ENCODE measurements at regions not wholly inside any gene's neighbourhood (a gene's known extent, or its start where the extent isn't known, plus 50 kb on each side); places are given as distances from the start of the nearest gene placed in this dataset.
"Not testable (repeated sequence)": the region's sequence is repeated elsewhere in the genome, so short reads cannot be mapped to it uniquely, and the experiment has no call there.

DNA sequence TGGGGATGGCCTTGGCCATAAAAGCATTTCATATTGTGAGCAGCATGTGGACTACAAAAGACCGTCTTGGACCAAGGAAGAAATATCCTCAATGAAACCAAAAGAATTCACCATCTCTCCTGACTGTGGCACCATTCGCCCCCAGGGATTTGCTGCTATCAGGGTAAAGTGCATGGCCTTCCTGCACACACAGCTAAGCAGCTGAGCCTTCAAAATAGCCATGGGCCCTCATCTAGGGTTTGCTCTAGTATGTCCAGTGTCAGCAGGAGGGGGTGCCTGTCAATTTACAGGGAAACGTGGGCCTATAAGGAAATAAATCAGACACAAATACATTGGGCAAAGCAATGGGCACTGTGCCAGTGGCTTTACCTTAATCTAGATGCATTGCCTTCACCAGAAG lies 296.6 kb upstream of the NBPF12 start:
- not testable (repeated sequence) for H3K9me3 ChIP-seq (ENCODE audit: control insufficient read depth, insufficient read depth, low read length); DNase-seq (ENCODE audit: low read depth, low spot score); H3K4me3 ChIP-seq (ENCODE audit: low read length); H3K27me3 ChIP-seq (ENCODE audit: control insufficient read depth, insufficient read depth, low read length); H3K4me1 ChIP-seq (ENCODE audit: control insufficient read depth, insufficient read depth, low read length); H3K27ac ChIP-seq (ENCODE audit: low read length); H3K36me3 ChIP-seq (ENCODE audit: control insufficient read depth, insufficient read depth, low read length)
- WGBS (ENCODE audit: insufficient coverage, insufficient read length): no CpG with 5 or more reads among the region's 3 CpGs

DNA sequence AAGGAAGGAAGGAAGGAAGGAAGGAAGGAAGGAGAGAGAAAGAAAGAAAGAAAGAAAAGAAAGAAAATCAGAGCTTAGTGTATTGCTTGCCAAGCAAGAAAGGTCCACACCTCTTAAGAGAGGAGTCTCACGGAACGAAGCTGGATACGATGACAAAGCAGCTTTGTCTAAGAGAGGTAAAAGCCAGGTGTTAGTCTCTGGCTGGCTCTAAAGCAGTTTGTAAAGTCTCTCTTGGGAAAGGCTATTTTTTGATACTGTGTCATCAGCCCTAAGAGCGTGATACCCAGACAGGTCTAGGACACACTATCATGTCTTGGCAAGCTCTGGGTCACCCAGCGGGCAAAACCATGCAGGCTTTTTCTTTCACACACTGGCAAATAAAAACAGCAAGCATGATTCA lies 297.5 kb upstream of the NBPF12 start:
- not testable (repeated sequence) for H3K27ac ChIP-seq (ENCODE audit: low read length); H3K27me3 ChIP-seq (ENCODE audit: control insufficient read depth, insufficient read depth, low read length); H3K36me3 ChIP-seq (ENCODE audit: control insufficient read depth, insufficient read depth, low read length); DNase-seq (ENCODE audit: low read depth, low spot score); H3K4me3 ChIP-seq (ENCODE audit: low read length); H3K4me1 ChIP-seq (ENCODE audit: control insufficient read depth, insufficient read depth, low read length); H3K9me3 ChIP-seq (ENCODE audit: control insufficient read depth, insufficient read depth, low read length)
- no CpG with 5 or more reads among the region's 5 CpGs for WGBS (ENCODE audit: insufficient coverage, insufficient read length)

DNA sequence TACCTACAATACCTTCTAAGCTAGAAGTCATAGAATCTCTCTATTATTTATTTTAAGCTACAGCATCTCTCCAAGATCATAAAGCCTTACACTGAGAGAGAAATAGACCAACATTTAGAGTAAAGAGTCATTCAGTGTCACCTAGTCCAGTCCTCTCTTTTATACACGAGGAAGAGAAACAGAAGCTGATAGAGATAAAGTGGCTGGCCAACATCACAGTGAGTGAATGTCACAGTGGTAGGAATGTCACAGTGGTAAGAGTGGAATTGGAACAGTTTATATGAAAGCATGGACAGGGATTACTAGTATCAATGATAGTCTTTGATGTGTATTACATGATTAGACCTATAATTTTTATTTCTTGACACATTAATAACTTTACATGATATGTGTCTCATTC lies 307.8 kb upstream of the NBPF12 start:
- not testable (repeated sequence) for H3K4me1 ChIP-seq (ENCODE audit: control insufficient read depth, insufficient read depth, low read length); H3K9me3 ChIP-seq (ENCODE audit: control insufficient read depth, insufficient read depth, low read length); DNase-seq (ENCODE audit: low read depth, low spot score); H3K36me3 ChIP-seq (ENCODE audit: control insufficient read depth, insufficient read depth, low read length); H3K27ac ChIP-seq (ENCODE audit: low read length); H3K27me3 ChIP-seq (ENCODE audit: control insufficient read depth, insufficient read depth, low read length); H3K4me3 ChIP-seq (ENCODE audit: low read length)
- WGBS (ENCODE audit: insufficient coverage, insufficient read length): no CpG with 5 or more reads among the region's 1 CpG

DNA sequence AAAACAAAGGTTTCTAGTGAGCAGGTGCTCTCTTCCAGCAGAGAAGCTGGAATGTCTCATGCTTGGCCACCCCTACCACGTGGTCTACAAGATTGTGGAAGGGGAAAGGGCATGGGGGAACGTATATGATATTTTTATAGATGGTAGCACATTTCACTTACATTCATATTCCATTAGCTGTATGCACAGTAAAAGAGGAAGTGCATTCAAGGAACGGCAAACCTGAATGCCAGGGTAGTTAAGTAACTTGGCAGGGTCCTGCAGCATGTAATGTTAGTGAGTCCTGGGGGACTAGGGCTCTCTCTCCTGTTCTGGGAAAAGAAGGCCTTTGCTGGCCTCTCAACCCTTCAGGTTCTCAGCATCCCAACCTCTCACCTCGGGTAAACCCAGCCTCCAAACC lies 319.5 kb upstream of the NBPF12 start:
- no CpG with 5 or more reads among the region's 4 CpGs for WGBS (ENCODE audit: insufficient coverage, insufficient read length)
- H3K27ac ChIP-seq (ENCODE audit: low read length); H3K9me3 ChIP-seq (ENCODE audit: control insufficient read depth, insufficient read depth, low read length); H3K27me3 ChIP-seq (ENCODE audit: control insufficient read depth, insufficient read depth, low read length); DNase-seq (ENCODE audit: low read depth, low spot score); H3K4me1 ChIP-seq (ENCODE audit: control insufficient read depth, insufficient read depth, low read length); H3K36me3 ChIP-seq (ENCODE audit: control insufficient read depth, insufficient read depth, low read length); H3K4me3 ChIP-seq (ENCODE audit: low read length): not testable (repeated sequence)

DNA sequence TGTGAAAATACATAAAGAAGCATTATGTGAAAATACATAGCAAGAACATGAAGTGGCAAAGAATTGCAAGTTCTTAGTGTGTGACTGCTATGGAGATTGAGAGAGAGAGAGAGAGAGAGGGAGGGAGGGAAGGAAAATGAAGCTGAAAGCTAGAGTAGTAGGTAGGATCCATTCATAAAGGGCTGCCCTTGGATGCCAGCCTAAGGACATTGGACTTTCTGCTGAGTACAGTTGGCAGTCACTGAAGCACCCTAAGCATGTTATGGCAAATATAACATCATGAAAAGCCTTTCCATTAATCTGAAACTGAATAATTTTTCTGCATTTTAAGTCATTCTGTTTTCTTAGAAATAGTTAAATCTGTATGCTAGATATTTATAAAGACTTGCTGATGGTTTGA lies 333.4 kb upstream of the NBPF12 start:
- not testable (repeated sequence) for H3K4me1 ChIP-seq (ENCODE audit: control insufficient read depth, insufficient read depth, low read length); H3K36me3 ChIP-seq (ENCODE audit: control insufficient read depth, insufficient read depth, low read length); H3K27ac ChIP-seq (ENCODE audit: low read length); DNase-seq (ENCODE audit: low read depth, low spot score); H3K4me3 ChIP-seq (ENCODE audit: low read length); H3K9me3 ChIP-seq (ENCODE audit: control insufficient read depth, insufficient read depth, low read length); H3K27me3 ChIP-seq (ENCODE audit: control insufficient read depth, insufficient read depth, low read length)

DNA sequence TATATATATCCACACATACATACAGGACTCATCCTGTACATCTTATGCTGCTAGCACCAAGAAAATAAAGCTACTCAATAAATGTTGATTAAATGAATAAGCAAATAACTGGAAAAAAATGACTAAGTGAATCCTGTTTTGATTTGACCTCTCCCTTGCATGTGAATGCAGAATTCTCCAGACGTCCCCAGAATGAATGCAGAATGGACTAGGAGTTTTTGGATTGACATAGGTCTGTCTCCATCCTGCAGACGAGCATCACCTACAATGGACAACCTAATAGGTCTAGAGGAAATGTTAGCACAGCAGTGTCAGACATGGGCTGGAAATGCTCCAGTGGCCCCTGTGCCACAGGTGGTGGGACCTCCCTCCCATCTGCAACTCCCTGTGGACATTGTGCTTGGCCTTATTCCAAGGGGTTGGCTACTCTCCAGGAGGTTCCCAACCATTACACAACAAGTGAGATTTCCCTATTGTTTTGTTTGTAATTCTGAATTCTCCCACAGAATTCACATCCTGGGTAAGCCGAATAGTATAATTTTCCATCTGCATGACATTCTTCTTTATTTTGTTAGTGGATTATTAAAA lies 337.3 kb upstream of the NBPF12 start:
- H3K27me3 ChIP-seq (ENCODE audit: control insufficient read depth, insufficient read depth, low read length); H3K9me3 ChIP-seq (ENCODE audit: control insufficient read depth, insufficient read depth, low read length); H3K36me3 ChIP-seq (ENCODE audit: control insufficient read depth, insufficient read depth, low read length); DNase-seq (ENCODE audit: low read depth, low spot score); H3K27ac ChIP-seq (ENCODE audit: low read length); H3K4me3 ChIP-seq (ENCODE audit: low read length); H3K4me1 ChIP-seq (ENCODE audit: control insufficient read depth, insufficient read depth, low read length): not testable (repeated sequence)
- WGBS (ENCODE audit: insufficient coverage, insufficient read length): no CpG with 5 or more reads among the region's 3 CpGs

DNA sequence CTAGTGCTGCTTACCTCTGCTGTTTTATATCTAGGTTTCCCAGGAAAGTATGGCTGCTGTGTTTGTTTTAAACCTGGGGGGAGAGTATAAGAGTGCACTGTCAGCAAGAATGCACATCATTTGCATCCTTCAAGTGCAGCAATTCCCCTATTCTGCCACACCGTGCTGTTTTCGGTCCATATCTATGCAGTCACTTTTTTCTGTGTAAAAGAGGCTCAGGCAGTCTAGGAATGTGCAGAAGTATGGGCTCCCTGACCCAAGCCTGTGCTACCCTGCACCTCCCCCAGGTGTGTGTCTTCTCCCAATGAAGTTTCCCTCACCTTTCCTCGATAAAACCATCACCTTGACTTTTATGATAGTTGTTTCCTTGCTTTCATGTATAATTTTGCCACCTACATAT lies 338.2 kb upstream of the NBPF12 start:
- not testable (repeated sequence) for H3K36me3 ChIP-seq (ENCODE audit: control insufficient read depth, insufficient read depth, low read length); H3K4me1 ChIP-seq (ENCODE audit: control insufficient read depth, insufficient read depth, low read length); DNase-seq (ENCODE audit: low read depth, low spot score); H3K27me3 ChIP-seq (ENCODE audit: control insufficient read depth, insufficient read depth, low read length); H3K27ac ChIP-seq (ENCODE audit: low read length); H3K4me3 ChIP-seq (ENCODE audit: low read length); H3K9me3 ChIP-seq (ENCODE audit: control insufficient read depth, insufficient read depth, low read length)
- no CpG with 5 or more reads among the region's 3 CpGs for WGBS (ENCODE audit: insufficient coverage, insufficient read length)

DNA sequence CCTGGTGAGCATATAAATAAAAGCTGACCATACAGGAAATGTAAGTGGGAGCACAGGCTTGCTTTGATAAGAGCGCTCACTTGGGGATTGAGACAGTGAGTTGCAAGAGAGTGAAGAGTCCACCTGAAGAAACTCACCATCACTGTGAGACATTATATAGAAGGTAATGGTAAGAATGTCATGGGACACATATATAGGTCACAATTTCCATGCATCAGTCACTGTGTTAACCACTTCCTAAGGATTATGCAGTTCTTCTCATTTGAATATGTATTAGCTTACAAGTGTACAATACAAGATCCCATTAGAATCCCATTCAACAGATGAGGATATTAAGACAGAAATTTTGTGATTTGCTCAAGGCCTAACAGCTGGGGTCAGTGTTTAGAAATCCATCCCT lies 352.4 kb upstream of the NOTCH2NLA start:
- not testable (repeated sequence) for H3K27me3 ChIP-seq (ENCODE audit: control insufficient read depth, insufficient read depth, low read length); DNase-seq (ENCODE audit: low read depth, low spot score); H3K4me1 ChIP-seq (ENCODE audit: control insufficient read depth, insufficient read depth, low read length); H3K36me3 ChIP-seq (ENCODE audit: control insufficient read depth, insufficient read depth, low read length); H3K4me3 ChIP-seq (ENCODE audit: low read length); H3K27ac ChIP-seq (ENCODE audit: low read length); H3K9me3 ChIP-seq (ENCODE audit: control insufficient read depth, insufficient read depth, low read length)
- WGBS (ENCODE audit: insufficient coverage, insufficient read length): no CpG with 5 or more reads among the region's 1 CpG

DNA sequence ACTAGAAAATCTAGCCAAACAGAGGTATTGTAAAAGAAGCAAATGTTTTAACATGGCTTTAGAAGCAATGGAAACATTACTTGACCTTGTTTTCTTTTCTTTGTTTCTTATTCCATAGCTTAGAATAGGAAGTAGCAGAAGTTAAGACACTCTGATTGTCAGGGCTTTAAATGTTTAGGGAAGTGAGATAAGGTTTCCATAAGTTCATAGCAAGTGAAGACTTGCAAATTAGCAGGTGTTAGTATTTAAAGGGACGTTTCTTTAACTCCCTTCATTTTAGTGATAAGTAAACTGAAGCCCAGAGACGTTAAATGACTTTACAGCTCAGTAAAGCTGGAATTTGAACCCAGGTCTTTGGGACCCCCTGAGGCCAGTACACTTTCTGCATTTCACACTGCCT lies 338.7 kb upstream of the NOTCH2NLA start:
- not testable (repeated sequence) for H3K9me3 ChIP-seq (ENCODE audit: control insufficient read depth, insufficient read depth, low read length); H3K4me1 ChIP-seq (ENCODE audit: control insufficient read depth, insufficient read depth, low read length); H3K36me3 ChIP-seq (ENCODE audit: control insufficient read depth, insufficient read depth, low read length); H3K4me3 ChIP-seq (ENCODE audit: low read length); DNase-seq (ENCODE audit: low read depth, low spot score); H3K27me3 ChIP-seq (ENCODE audit: control insufficient read depth, insufficient read depth, low read length); H3K27ac ChIP-seq (ENCODE audit: low read length)
- no CpG with 5 or more reads among the region's 2 CpGs for WGBS (ENCODE audit: insufficient coverage, insufficient read length)

DNA sequence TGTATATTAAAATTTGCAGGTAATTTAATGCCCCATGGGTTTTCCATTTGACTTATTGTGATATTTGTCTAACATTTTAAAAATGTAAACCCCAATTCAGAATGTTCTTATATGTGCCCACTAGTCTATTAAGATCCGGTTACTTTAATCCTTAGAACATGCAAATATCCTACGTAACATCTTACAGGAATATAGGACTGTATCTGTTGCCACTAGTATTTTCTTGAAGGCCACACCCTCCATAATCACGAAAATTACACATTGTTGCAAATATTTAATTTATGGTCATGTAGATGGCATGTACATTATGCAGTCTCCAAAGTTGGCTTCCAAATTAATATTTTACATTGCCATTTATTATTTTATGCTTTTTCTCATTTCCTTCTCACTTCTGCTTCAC lies 329.2 kb upstream of the NOTCH2NLA start:
- H3K27ac ChIP-seq (ENCODE audit: low read length); H3K27me3 ChIP-seq (ENCODE audit: control insufficient read depth, insufficient read depth, low read length); H3K9me3 ChIP-seq (ENCODE audit: control insufficient read depth, insufficient read depth, low read length); H3K36me3 ChIP-seq (ENCODE audit: control insufficient read depth, insufficient read depth, low read length); H3K4me3 ChIP-seq (ENCODE audit: low read length); H3K4me1 ChIP-seq (ENCODE audit: control insufficient read depth, insufficient read depth, low read length); DNase-seq (ENCODE audit: low read depth, low spot score): not testable (repeated sequence)
- no CpG with 5 or more reads among the region's 3 CpGs for WGBS (ENCODE audit: insufficient coverage, insufficient read length)

DNA sequence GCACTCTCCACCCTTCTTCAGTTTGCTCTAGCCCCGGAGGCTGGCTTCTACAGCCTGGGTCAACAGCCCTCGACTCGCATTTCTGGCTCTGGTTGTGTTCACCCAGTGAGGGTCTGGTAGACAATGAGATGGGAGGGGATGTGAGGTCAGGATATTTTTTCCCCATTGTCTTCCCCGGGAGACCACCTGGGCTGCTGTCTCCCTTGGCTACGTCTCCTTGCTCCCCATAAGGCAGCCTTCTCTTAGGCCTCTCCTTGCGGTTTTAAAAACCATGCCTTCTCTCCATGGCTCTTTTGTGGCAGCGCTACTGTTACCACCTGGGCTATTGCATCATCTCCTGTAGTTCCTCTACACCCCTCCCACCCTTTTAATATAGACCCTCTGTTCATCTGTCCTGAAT lies 327.6 kb upstream of the NOTCH2NLA start:
- not testable (repeated sequence) for H3K9me3 ChIP-seq (ENCODE audit: control insufficient read depth, insufficient read depth, low read length); DNase-seq (ENCODE audit: low read depth, low spot score); H3K36me3 ChIP-seq (ENCODE audit: control insufficient read depth, insufficient read depth, low read length); H3K27me3 ChIP-seq (ENCODE audit: control insufficient read depth, insufficient read depth, low read length); H3K27ac ChIP-seq (ENCODE audit: low read length); H3K4me3 ChIP-seq (ENCODE audit: low read length); H3K4me1 ChIP-seq (ENCODE audit: control insufficient read depth, insufficient read depth, low read length)
- no CpG with 5 or more reads among the region's 7 CpGs for WGBS (ENCODE audit: insufficient coverage, insufficient read length)
